ENCODE measurements at regions not wholly inside any gene's neighbourhood (a gene's known extent, or its start where the extent isn't known, plus 50 kb on each side); places are given as distances from the start of the nearest gene placed in this dataset.
"Not testable (repeated sequence)": the region's sequence is repeated elsewhere in the genome, so short reads cannot be mapped to it uniquely, and the experiment has no call there.

- no peak for DNase-seq (ENCODE audit: low spot score in 2 of 2)
- no peak for TF ChIP-seq EP300 (IDR thresholded peaks at IDR 0.05)
- TF ChIP-seq POLR2AphosphoS5 (IDR thresholded peaks at IDR 0.05): no peak
- no peak for TF ChIP-seq CTCF (IDR thresholded peaks at IDR 0.05)
- TF ChIP-seq POLR2A (IDR thresholded peaks at IDR 0.05): no peak
- H3K9me3 ChIP-seq: no peaks in the 10 kb centered on the region
Observed at GRCh38 chr2:145374165-145374564, 854.2 kb upstream of the ZEB2 start.

GRCh38 chr2:145367334-145367733 lies 847.4 kb upstream of the ZEB2 start:
- not testable (repeated sequence) for DNase-seq (ENCODE audit: low spot score in 2 of 2); H3K36me3 ChIP-seq; H3K27me3 ChIP-seq; H3K27ac ChIP-seq; H3K4me3 ChIP-seq; H3K9me3 ChIP-seq; H3K4me1 ChIP-seq
- WGBS: 98% methylated on average over 3 of the region's 3 CpGs

More at GRCh38 chr2:145374165-145374564, 854.2 kb upstream of the ZEB2 start:
- Histone ChIP-seq H3K36me3 (no peaks in the 10 kb centered on the region), H3K27me3 (no peaks in the 10 kb centered on the region), H3K27ac (no peak overlapping the region), H3K4me3 (no peak overlapping the region), H3K4me1 (no peaks in the 10 kb centered on the region)

- Histone ChIP-seq H3K27me3 (no peaks in the 10 kb centered on the region), H3K9me3 (no peaks in the 10 kb centered on the region), H3K36me3 (no peaks in the 10 kb centered on the region), H3K4me3 (no peak overlapping the region), H3K4me1 (no peaks in the 10 kb centered on the region), H3K27ac (no peak overlapping the region)
- TF ChIP-seq EP300 (IDR thresholded peaks at IDR 0.05) (no peak), POLR2AphosphoS5 (IDR thresholded peaks at IDR 0.05) (no peak), CTCF (IDR thresholded peaks at IDR 0.05) (no peak), POLR2A (IDR thresholded peaks at IDR 0.05) (no peak)
- no peak for DNase-seq (ENCODE audit: low spot score in 2 of 2)
Observed at GRCh38 chr2:145366341-145366740, 846.4 kb upstream of the ZEB2 start.

GRCh38 chr2:145360129-145360790 lies 840.3 kb upstream of the ZEB2 start:
- H3K4me1 ChIP-seq: no peaks in the 10 kb centered on the region
- DNase-seq (ENCODE audit: low spot score in 2 of 2): no peak
- no peaks in the 10 kb centered on the region for H3K9me3 ChIP-seq
- TF ChIP-seq CTCF (IDR thresholded peaks at IDR 0.05) (no peak), EP300 (IDR thresholded peaks at IDR 0.05) (no peak), POLR2AphosphoS5 (IDR thresholded peaks at IDR 0.05) (no peak), POLR2A (IDR thresholded peaks at IDR 0.05) (no peak)
- no peaks in the 10 kb centered on the region for H3K27me3 ChIP-seq
- WGBS: 74% methylated on average over 7 of the region's 7 CpGs
- no peaks in the 10 kb centered on the region for H3K36me3 ChIP-seq
- H3K27ac ChIP-seq: no peak overlapping the region
- H3K4me3 ChIP-seq: no peak overlapping the region

- Histone ChIP-seq H3K27ac (no peak overlapping the region), H3K4me3 (no peak overlapping the region), H3K36me3 (no peaks in the 10 kb centered on the region), H3K9me3 (no peaks in the 10 kb centered on the region), H3K4me1 (no peaks in the 10 kb centered on the region), H3K27me3 (no peaks in the 10 kb centered on the region)
- WGBS: over 99% methylated on average over 3 of the region's 3 CpGs
- no peak for DNase-seq (ENCODE audit: low spot score in 2 of 2)
- TF ChIP-seq POLR2AphosphoS5 (IDR thresholded peaks at IDR 0.05) (no peak), POLR2A (IDR thresholded peaks at IDR 0.05) (no peak), EP300 (IDR thresholded peaks at IDR 0.05) (no peak), CTCF (IDR thresholded peaks at IDR 0.05) (no peak)
Observed at GRCh38 chr2:145359561-145359960, 839.6 kb upstream of the ZEB2 start.

- Histone ChIP-seq H3K27ac (no peak overlapping the region), H3K36me3 (no peaks in the 10 kb centered on the region), H3K4me1 (no peaks in the 10 kb centered on the region), H3K4me3 (no peak overlapping the region), H3K9me3 (no peaks in the 10 kb centered on the region), H3K27me3 (no peaks in the 10 kb centered on the region)
- TF ChIP-seq POLR2AphosphoS5 (IDR thresholded peaks at IDR 0.05) (no peak), EP300 (IDR thresholded peaks at IDR 0.05) (no peak), POLR2A (IDR thresholded peaks at IDR 0.05) (no peak), CTCF (IDR thresholded peaks at IDR 0.05) (no peak)
- no peak for DNase-seq (ENCODE audit: low spot score in 2 of 2)
Observed at GRCh38 chr2:145356056-145356455, 836.1 kb upstream of the ZEB2 start.

Measured in suprapubic skin (tissue), 4 donors.